ENCODE measurements at regions not wholly inside any gene's neighbourhood (a gene's known extent, or its start where the extent isn't known, plus 50 kb on each side); places are given as distances from the start of the nearest gene placed in this dataset.

- H3K4me3 ChIP-seq (ENCODE audit: low read length) = no peak overlapping the region
- no peak for DNase-seq (ENCODE audit: low read depth, low spot score)
Measured at GRCh38 chr7:31284106-31284505, 56.4 kb downstream of the NEUROD6 start.

- no peak for DNase-seq (ENCODE audit: low read depth, low spot score)
- H3K4me3 ChIP-seq (ENCODE audit: low read length) = no peak overlapping the region
Measured at GRCh38 chr7:31271641-31272405, 68.7 kb downstream of the NEUROD6 start.

- no peak for DNase-seq (ENCODE audit: low read depth, low spot score)
- no peak overlapping the region for H3K4me3 ChIP-seq (ENCODE audit: low read length)
Measured at GRCh38 chr7:31267486-31267885, 73.0 kb downstream of the NEUROD6 start.

- no peak for DNase-seq (ENCODE audit: low read depth, low spot score)
- no peak overlapping the region for H3K4me3 ChIP-seq (ENCODE audit: low read length)
Measured at GRCh38 chr7:31263338-31263737, 77.2 kb downstream of the NEUROD6 start.

- no peak for DNase-seq (ENCODE audit: low read depth, low spot score)
- H3K4me3 ChIP-seq (ENCODE audit: low read length) = no peak overlapping the region
Measured at GRCh38 chr7:31261341-31261740, 79.2 kb downstream of the NEUROD6 start.

- DNase-seq (ENCODE audit: low read depth, low spot score) = no peak
- H3K4me3 ChIP-seq (ENCODE audit: low read length) = no peak overlapping the region
Measured at GRCh38 chr7:31260851-31261250, 79.7 kb downstream of the NEUROD6 start.

GRCh38 chr7:31258391-31258790 lies 82.1 kb downstream of the NEUROD6 start:
- no peak for DNase-seq (ENCODE audit: low read depth, low spot score)
- H3K4me3 ChIP-seq (ENCODE audit: low read length) = no peak overlapping the region

GRCh38 chr7:31256506-31256905 lies 84.0 kb downstream of the NEUROD6 start:
- no peak for DNase-seq (ENCODE audit: low read depth, low spot score)
- no peak overlapping the region for H3K4me3 ChIP-seq (ENCODE audit: low read length)

- no peak overlapping the region for H3K4me3 ChIP-seq (ENCODE audit: low read length)
- DNase-seq (ENCODE audit: low read depth, low spot score) = no peak
Measured at GRCh38 chr7:31254926-31255325, 85.6 kb downstream of the NEUROD6 start.

DNA sequence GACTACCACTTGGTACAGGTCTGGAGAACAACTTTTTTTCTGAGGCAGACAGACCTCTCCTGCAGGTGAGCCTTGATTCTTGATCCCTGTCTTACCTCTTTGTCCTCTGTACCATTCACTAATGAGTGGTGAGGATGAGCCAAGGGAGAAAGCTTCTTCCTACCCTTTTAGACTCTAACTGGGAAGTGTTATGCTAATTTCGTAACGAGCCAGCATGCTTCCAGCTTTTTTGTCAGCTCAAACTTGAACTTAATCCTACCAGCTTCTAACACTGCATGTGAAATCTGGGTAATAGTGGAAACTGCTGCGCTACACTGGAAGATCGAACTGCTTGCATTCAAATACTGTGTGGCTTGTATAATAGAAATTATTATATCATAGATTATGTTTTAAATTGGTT lies 87.0 kb downstream of the NEUROD6 start:
- H3K4me3 ChIP-seq (ENCODE audit: low read length) = no peak overlapping the region
- no peak for DNase-seq (ENCODE audit: low read depth, low spot score)

DNA sequence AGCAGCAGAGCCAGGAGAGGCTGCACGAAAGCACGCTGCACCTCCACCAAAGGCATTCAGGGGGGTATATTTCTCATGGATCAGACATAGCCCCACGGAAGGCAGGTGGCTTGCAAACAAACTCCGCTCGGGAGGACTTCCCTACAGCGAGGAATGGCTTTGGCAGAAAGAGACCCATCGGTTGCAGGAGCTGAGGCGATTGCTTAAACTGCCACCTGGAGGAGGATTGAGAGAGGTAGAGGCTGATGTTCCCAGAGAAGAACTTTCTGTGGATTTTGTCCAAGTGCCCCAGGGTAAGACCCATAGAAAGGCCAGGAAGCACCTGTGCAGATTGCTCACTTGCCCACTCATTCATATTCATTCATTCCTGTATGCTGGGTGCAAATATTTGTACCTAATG lies 89.1 kb downstream of the NEUROD6 start:
- DNase-seq (ENCODE audit: low read depth, low spot score) = no peak
- no peak overlapping the region for H3K4me3 ChIP-seq (ENCODE audit: low read length)

GRCh38 chr7:31249671-31250070 lies 90.9 kb downstream of the NEUROD6 start:
- H3K4me3 ChIP-seq (ENCODE audit: low read length) = no peak overlapping the region
- no peak for DNase-seq (ENCODE audit: low read depth, low spot score)

- no peak for DNase-seq (ENCODE audit: low read depth, low spot score)
- H3K4me3 ChIP-seq (ENCODE audit: low read length) = no peak overlapping the region
Measured at GRCh38 chr7:31236868-31237267, 103.7 kb downstream of the NEUROD6 start.

- no peak for DNase-seq (ENCODE audit: low read depth, low spot score)
- no peak overlapping the region for H3K4me3 ChIP-seq (ENCODE audit: low read length)
Measured at GRCh38 chr7:31234836-31235605, 105.5 kb downstream of the NEUROD6 start.

DNA sequence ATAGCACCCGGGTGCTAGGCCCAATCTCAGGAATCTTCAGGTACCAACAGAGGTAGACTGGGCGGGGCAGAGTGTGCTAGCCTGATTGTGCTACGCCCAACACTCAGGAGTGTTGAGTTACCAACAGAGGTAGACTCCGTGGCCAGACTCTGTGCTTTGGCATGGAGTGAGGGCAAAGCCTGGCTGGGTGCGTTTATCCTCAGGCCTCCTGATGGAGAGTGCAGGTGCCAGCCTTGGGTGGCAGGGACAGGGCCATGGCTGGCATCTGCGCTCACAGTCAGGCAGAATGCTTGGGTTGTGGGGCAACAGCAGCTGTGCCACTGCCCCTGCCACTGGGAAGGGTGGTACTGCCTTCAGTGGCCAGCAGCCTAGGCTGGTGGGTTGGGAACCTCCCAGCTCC lies 111.6 kb downstream of the NEUROD6 start:
- no peak for DNase-seq (ENCODE audit: low read depth, low spot score)
- no peak overlapping the region for H3K4me3 ChIP-seq (ENCODE audit: low read length)

DNA sequence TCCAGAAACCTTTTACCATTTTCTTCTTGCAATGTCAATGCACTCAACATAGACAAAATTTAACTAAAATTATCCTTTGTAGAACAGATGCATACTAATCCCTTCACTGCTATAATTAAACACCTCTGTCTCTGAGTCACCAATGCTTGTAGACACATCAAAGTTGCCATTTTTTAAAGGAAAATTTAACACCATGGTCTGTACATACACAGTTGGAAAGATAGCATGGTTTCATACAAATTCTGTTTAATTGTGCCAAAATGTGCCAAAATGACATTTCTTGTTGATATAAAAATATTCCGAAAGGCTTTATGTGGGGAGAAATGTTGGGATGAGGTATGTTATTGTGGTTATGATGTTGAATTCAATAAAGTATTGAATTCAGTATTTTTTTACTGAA lies 125.8 kb downstream of the NEUROD6 start:
- DNase-seq (ENCODE audit: low read depth, low spot score) = no peak
- no peak overlapping the region for H3K4me3 ChIP-seq (ENCODE audit: low read length)

- no peak for DNase-seq (ENCODE audit: low read depth, low spot score)
- H3K4me3 ChIP-seq (ENCODE audit: low read length) = no peak overlapping the region
Measured at GRCh38 chr7:31211281-31211680, 129.2 kb downstream of the NEUROD6 start.

DNA sequence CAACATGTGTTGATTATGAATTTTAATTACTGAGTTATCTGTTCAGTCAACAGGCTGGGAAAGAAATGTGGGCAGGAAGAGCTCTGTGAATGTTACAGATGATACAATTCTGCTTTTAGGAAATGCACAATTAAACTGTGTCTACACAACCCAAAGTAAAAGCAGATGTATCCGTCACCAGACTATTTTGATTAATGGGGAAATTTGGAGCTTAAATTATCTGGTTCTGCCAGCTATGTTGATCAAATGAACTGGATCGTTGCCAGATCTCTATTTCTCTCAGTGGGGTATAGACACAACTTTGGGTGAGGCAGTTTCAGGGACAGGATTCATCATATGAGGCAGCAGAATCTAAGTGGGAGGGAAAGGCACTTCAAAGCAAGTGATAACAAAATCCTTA lies 136.5 kb downstream of the NEUROD6 start:
- no peak for DNase-seq (ENCODE audit: low read depth, low spot score)
- no peak overlapping the region for H3K4me3 ChIP-seq (ENCODE audit: low read length)

GRCh38 chr7:31203551-31203950 lies 137.0 kb downstream of the NEUROD6 start:
- no peak for DNase-seq (ENCODE audit: low read depth, low spot score)
- H3K4me3 ChIP-seq (ENCODE audit: low read length) = no peak overlapping the region

GRCh38 chr7:31202801-31203200 lies 137.7 kb downstream of the NEUROD6 start:
- H3K4me3 ChIP-seq (ENCODE audit: low read length) = no peak overlapping the region
- DNase-seq (ENCODE audit: low read depth, low spot score) = no peak

- no peak for DNase-seq (ENCODE audit: low read depth, low spot score)
- no peak overlapping the region for H3K4me3 ChIP-seq (ENCODE audit: low read length)
Measured at GRCh38 chr7:31192986-31193385, 140.9 kb downstream of the ADCYAP1R1 start.
